ENCODE measurements at regions not wholly inside any gene's neighbourhood (a gene's known extent, or its start where the extent isn't known, plus 50 kb on each side); places are given as distances from the start of the nearest gene placed in this dataset.

- no peak for TF ChIP-seq REST (IDR thresholded peaks at IDR 0.05; ENCODE audit: borderline replicate concordance)
- no peak for TF ChIP-seq POLR2AphosphoS5 (IDR thresholded peaks at IDR 0.05)
- no peak for TF ChIP-seq EZH2 (IDR thresholded peaks at IDR 0.05; ENCODE audit: borderline replicate concordance, insufficient read depth, low read length, poor library complexity, severe bottlenecking)
- no peak for TF ChIP-seq RAD21 (conservative IDR thresholded peaks at IDR 0.05)
- TF ChIP-seq SMC3 (conservative IDR thresholded peaks at IDR 0.05; ENCODE audit: poor library complexity): no peak
- TF ChIP-seq MXI1 (conservative IDR thresholded peaks at IDR 0.05; ENCODE audit: poor library complexity, severe bottlenecking): no peak
- TF ChIP-seq CTCF (IDR thresholded peaks at IDR 0.05; ENCODE audit: poor library complexity, severe bottlenecking): no peak
- TF ChIP-seq EP300 (conservative IDR thresholded peaks at IDR 0.05; ENCODE audit: poor library complexity, severe bottlenecking): no peak
- no peak for TF ChIP-seq TAF1 (IDR thresholded peaks at IDR 0.05; ENCODE audit: low read depth)
- no peak overlapping the region for H3K27ac ChIP-seq (ENCODE audit: low read length)
- H3K79me2 ChIP-seq (replicated peaks; ENCODE audit: insufficient read depth, low read length): no peaks in the 10 kb centered on the region
- no peaks in the 10 kb centered on the region for H3K9me3 ChIP-seq (ENCODE audit: low read length)
- no peaks in the 10 kb centered on the region for H3K27me3 ChIP-seq (ENCODE audit: insufficient read depth, low read depth, low read length)
- H3K4me3 ChIP-seq (ENCODE audit: low read length): no peak overlapping the region
- no peak overlapping the region for H3K4me2 ChIP-seq (ENCODE audit: low read length)
- H3K36me3 ChIP-seq (ENCODE audit: insufficient read depth, low read length): no peaks in the 10 kb centered on the region
- no peak overlapping the region for H2AFZ ChIP-seq (ENCODE audit: low read depth, low read length)
- H4K20me1 ChIP-seq (ENCODE audit: insufficient read depth): no peaks in the 10 kb centered on the region
- no peaks in the 10 kb centered on the region for H3F3A ChIP-seq (ENCODE audit: insufficient read depth, low read length, poor library complexity, severe bottlenecking)
- H3K9me2 ChIP-seq (ENCODE audit: insufficient read depth, low read length): no peaks in the 10 kb centered on the region
- H3K9ac ChIP-seq (ENCODE audit: low read length): no peak overlapping the region
These were observed 133.2 kb upstream of the HS3ST3A1 start for GRCh38 chr17:13734880-13735279.

GRCh38 chr17:13735444-13735843 lies 133.7 kb upstream of the HS3ST3A1 start:
- H3K4me3 ChIP-seq (ENCODE audit: low read length): no peak overlapping the region
- no peak overlapping the region for H3K27ac ChIP-seq (ENCODE audit: low read length)
- H2AFZ ChIP-seq (ENCODE audit: low read depth, low read length): no peak overlapping the region
- H3K79me2 ChIP-seq (replicated peaks; ENCODE audit: insufficient read depth, low read length): no peaks in the 10 kb centered on the region
- H3K9me2 ChIP-seq (ENCODE audit: insufficient read depth, low read length): no peaks in the 10 kb centered on the region
- no peak overlapping the region for H3K9ac ChIP-seq (ENCODE audit: low read length)
- no peak overlapping the region for H3K4me2 ChIP-seq (ENCODE audit: low read length)
- no peaks in the 10 kb centered on the region for H3K27me3 ChIP-seq (ENCODE audit: insufficient read depth, low read depth, low read length)
- no peaks in the 10 kb centered on the region for H3K9me3 ChIP-seq (ENCODE audit: low read length)
- no peaks in the 10 kb centered on the region for H3K36me3 ChIP-seq (ENCODE audit: insufficient read depth, low read length)
- no peaks in the 10 kb centered on the region for H4K20me1 ChIP-seq (ENCODE audit: insufficient read depth)
- no peak for TF ChIP-seq CTCF (IDR thresholded peaks at IDR 0.05; ENCODE audit: poor library complexity, severe bottlenecking)
- no peak for TF ChIP-seq EZH2 (IDR thresholded peaks at IDR 0.05; ENCODE audit: borderline replicate concordance, insufficient read depth, low read length, poor library complexity, severe bottlenecking)
- no peak for TF ChIP-seq MXI1 (conservative IDR thresholded peaks at IDR 0.05; ENCODE audit: poor library complexity, severe bottlenecking)
- no peak for TF ChIP-seq POLR2AphosphoS5 (IDR thresholded peaks at IDR 0.05)
- no peak for TF ChIP-seq RAD21 (conservative IDR thresholded peaks at IDR 0.05)
- TF ChIP-seq TAF1 (IDR thresholded peaks at IDR 0.05; ENCODE audit: low read depth): no peak
- no peak for TF ChIP-seq EP300 (conservative IDR thresholded peaks at IDR 0.05; ENCODE audit: poor library complexity, severe bottlenecking)
- no peak for TF ChIP-seq REST (IDR thresholded peaks at IDR 0.05; ENCODE audit: borderline replicate concordance)
- H3F3A ChIP-seq (ENCODE audit: insufficient read depth, low read length, poor library complexity, severe bottlenecking): no peaks in the 10 kb centered on the region
